Stimulated activated CD8-positive, alpha-beta memory T cell treated with anti-CD3 and anti-CD28 coated beads, Interleukin-7, amount 100 ng/mL, for 48 hours (primary cell): ENCODE measurements at regions not wholly inside any gene's neighbourhood (a gene's known extent, or its start where the extent isn't known, plus 50 kb on each side); places are given as distances from the start of the nearest gene placed in this dataset.
"Not testable (repeated sequence)": the region's sequence is repeated elsewhere in the genome, so short reads cannot be mapped to it uniquely, and the experiment has no call there.

Experiments used
- DNase-seq, 2 donors: peaks; one replicate each; pipeline ENCODE4 v3.0.0-alpha.2; 2020; ENCODE audit warnings: low read depth in 1 of 2; ENCODE audit errors: extremely low read depth in 1 of 2

- DNase-seq, result no peak
Measured at GRCh38 chr3:118077332-118077731, 957.3 kb downstream of the IGSF11 start.

DNA sequence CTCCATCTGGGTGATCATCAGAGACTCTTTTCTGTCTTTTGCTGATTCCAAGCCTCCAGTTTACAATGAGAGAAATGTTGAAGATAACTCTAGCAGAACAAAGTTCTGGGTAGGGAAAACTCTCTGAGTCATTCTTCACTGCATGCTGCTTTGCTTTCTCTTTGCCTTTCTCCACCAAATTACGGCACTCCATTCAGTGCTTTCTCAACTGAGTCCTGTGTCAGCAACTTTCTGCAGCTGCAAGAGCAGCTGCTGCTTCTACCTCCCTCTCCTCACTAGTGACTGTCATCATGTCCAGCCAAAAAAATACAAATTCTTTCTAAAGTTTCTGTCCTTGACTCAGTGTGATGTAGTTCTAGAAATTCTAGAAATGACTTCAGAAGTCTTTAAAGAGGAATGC lies 953.8 kb downstream of the IGSF11 start:
- DNase-seq, result no peak

GRCh38 chr3:118088696-118089095 lies 946.0 kb downstream of the IGSF11 start:
- no peak for DNase-seq

GRCh38 chr3:118089563-118089962 lies 945.1 kb downstream of the IGSF11 start:
- no peak for DNase-seq

DNA sequence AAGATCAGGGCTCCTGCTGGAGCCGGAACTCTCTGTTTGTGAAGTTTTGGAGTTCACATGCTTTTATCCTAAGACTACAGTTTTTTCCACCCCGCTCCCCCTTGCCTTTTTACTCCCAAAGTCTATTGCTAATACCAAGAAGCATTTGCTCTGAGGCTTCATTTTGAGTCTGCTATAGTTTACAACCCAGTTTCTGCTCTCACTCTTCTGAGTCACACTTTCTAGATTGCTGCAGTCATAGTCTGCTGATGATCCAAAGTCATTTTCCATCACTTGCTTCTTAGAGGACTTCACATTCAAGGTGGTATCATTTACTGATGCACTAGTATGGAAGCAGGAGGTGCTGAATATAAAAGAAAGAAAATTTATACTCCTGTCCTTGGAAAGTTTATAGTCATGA lies 937.4 kb downstream of the IGSF11 start:
- no peak for DNase-seq

DNA sequence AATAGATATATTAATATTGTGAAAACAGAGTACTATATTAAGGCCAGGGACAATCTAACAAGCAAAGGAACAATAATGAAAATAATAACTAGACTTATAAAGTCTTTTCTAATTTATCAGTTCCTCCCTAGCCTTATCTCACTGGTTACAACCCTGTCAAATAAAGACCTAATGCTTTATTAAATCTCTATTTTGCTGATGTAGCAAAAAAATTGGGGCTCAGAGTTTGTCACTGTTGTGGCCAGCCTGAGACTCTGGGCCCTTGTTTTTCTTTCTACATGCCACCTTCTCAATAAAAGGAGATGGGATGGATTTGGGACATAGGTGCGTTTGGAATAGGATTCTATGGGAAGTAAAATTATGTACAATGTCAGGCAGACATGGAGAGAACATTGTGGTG lies 937.0 kb downstream of the IGSF11 start:
- DNase-seq, result no peak

DNA sequence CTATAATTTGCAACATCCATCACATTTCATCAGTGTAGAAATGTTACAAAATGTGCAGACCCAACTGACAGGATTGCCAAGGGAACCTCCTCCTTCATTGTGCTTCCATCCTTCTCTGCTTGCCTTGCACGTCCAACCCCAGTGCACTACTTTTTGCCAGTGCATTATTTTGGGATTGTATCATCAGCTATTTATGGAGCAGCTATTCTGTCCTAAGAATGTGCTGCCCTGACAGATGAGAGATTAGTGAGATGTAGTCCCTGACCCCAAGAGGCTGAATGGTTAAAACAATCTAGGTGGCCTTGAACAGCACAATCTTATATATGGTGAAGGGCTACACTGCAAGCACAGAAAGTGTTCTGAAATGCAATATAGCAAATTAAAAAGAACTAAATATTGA lies 935.8 kb downstream of the IGSF11 start:
- no peak for DNase-seq

DNA sequence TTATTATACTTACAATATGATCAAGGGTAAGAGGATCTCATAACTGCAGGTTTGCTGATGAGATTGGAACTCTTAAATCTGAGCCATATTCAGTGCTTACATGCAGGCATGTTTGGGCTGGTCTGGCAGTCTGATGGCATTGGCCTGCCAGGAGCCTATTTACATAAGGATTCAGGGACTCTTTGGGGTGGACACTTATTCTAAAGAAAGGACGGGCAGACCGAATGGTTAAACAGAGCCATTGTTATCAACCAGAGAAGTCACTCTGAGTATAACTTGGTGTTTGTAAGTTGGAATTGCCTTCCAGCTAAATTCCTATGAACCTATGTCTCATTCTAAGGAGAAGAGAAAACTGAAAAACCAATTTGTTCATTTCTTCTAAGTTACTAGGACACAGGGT lies 932.8 kb downstream of the IGSF11 start:
- no peak for DNase-seq

GRCh38 chr3:118102737-118103136 lies 931.9 kb downstream of the IGSF11 start:
- DNase-seq, result no peak

DNA sequence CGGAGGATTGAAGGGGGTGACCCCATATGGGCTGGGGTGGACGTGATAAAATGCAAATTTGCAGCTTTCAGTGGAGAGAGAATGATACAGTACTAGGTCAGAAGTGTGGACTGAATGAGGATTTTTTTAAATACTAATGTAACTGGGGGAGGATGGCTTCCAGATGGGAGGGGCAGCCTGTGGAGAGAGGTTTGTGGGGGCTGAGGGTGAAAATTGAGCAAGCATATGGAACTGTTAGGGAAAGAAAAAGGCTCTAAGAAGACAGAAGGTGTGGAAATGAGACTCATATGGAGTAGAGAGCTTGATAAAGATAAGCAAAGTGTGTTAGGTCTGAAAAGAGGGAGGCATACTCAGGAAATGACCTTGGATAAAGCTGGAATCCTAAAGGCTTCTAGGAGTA lies 926.4 kb downstream of the IGSF11 start:
- DNase-seq, result no peak

DNA sequence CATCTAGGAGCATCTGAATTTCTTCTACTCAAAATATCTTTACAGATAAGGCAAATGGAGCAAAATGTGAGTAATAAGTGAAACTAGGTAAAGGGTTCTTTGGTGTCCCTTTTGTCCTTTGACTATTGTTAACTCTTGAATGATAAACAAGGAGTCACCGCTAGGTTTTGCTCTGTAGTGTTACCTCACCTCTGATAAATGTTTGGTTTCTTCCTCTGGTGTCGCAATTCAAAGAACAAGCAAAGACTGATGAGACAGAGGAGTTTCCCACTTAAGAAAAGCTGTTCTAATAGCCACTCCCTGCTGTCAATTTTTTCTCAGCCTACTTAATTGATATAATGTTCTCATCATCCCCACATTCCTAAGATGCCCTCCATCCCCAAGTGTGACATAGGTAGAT lies 925.9 kb downstream of the IGSF11 start:
- no peak for DNase-seq

DNA sequence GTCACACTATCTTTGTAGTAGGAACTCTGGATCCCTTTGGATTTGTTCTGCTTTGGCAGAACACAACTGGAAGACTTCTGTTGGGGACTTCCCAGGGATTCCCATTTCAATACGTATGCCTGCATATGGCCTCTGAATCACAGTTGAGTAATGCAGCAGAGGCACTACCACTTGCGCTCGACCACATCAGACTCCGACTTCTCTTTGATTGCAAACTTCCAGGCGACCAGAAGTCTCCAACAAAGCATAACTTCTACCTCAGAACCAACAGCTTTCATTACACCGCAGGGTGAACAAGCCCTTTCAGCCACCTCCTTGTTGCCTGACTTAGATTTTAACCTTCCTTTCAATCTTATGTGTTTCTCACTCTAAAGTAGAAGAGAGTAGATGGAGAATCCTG lies 924.4 kb downstream of the IGSF11 start:
- DNase-seq, result no peak

GRCh38 chr3:118116991-118117390 lies 917.7 kb downstream of the IGSF11 start:
- DNase-seq, result no peak

DNA sequence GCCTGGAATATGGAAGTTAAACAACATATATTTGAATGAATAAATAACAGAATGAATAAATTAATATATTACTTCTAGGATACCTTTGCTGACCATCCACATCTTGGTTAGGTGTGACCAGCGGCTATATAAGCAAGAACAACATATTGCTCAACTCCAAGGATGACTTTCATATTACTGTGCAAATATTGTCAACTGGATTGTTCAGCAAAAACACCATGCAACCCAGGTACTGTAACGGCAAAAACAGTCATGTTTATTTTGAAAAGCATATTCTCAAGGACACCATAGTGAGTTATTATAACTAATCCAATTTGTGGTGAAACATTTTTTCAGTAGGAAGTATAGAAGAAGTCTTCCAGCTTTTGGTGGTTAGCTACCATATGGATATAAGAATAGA lies 907.9 kb downstream of the IGSF11 start:
- no peak for DNase-seq

DNA sequence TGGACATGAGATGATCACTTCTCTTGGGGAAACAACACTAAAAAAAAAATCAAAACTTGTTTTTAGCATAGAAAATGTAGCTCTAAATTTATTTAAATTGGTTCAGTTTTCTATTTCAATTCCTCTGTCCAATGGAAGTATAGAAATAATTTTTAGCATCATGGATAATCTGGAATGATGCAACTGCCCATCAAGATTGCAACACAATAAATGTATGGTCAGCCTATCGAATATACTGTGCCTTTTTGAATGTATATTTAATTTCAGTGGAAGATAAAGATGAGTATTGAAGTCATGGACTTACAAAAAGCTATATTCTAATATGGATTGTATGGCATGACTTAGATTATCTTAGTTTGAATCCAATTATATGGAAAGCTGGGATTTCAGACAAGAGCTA lies 906.7 kb downstream of the IGSF11 start:
- DNase-seq, result no peak

DNA sequence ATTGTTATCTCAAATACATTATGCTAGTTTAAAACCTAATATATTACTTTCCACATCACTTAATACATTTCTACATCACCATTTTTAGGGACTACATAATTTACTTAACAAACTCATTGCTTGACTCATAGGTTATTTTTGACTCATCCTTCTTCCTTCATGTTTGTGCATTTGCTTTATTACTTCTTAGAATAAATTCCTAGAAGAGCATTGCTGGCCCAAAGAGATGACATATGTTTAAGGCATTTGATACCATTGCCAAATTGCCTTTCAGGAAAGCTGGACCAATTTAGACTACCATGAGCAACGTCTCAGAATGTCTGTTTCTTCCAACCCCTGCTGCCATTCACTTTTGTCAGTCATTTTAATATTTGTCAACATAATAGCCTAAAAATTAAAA lies 905.8 kb downstream of the IGSF11 start:
- DNase-seq, result no peak

- no peak for DNase-seq
Measured at GRCh38 chr3:118137778-118138177, 896.9 kb downstream of the IGSF11 start.

DNA sequence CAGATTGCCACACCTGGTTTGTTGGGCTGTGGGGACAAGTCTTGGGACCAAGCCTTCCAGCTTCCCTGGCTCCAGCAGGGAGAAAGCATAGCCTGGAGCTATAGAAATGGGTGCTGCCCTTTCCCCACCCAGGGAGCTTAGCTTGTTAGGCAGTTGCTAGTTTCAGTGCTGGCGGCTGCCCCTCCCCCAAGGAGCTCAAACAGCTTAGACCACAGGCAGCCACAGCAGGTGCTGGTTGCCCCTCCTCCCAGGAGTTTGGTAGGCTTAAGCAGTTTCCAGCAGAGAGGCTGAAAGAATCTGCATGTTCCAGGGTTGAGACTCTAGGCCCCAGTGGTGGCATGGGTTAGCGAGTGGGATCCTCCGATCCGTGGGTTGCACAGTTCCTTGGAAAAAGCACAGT lies 889.7 kb downstream of the IGSF11 start:
- DNase-seq, result no peak

- DNase-seq, result no peak
Measured at GRCh38 chr3:118146658-118147375, 887.8 kb downstream of the IGSF11 start.

DNA sequence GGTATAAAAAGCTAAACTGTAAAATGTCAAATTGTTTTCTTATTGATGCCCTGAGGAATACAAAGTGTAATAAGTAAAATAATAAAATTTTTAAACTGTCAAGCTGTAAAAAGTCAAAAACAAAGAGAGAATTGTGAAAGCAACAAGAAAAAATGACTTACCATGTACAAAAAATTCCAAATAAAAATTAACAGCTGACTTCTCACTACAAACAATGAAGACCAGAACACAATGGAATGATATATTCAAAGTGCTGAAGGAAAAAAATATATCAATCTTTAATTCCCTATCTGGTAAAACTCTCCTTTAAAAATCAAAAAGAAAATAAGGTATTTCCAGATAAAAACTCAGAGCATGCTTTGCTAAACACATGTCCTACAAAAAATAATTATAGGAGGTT lies 883.5 kb downstream of the IGSF11 start:
- no peak for DNase-seq

- not testable (repeated sequence) for DNase-seq
Measured at GRCh38 chr3:118162627-118163588, 871.7 kb downstream of the IGSF11 start.

DNA sequence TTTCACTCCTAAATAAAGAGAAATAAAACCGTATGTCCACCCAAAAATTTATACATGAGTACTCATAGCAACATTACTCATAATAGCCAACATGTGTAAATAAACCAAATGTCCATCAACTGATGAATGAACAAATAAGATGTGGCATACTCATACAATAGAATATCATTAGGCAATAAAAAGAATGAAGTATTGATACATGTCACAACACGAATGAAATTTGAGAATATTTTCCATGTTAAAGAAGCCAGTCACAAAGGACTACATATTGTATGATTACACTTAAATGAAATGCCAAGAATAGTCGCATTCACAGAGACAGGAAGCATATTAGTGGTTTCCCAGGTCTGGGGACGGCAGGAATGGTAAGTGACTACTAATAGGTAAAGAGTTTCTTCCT lies 869.2 kb downstream of the IGSF11 start:
- DNase-seq, result no peak
